ENCODE measurements at regions not wholly inside any gene's neighbourhood (a gene's known extent, or its start where the extent isn't known, plus 50 kb on each side); places are given as distances from the start of the nearest gene placed in this dataset.

DNA sequence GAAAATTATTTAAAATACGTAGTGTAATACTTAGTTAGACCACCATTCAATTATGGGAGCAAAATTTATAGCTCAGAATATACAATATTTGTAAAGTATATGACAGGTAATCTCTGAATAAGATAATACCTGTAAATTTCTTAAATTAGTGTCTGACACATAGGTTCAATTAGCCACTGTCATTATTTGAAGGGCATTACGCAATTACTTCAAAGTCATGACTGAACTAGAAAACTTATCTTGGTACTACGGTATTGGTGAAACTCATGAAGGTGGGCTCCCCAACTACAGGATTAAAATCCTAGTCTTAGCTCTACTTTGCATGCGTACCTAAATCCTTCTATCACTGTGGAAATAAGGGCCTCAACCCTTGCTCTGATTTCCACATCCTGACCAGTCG lies 860.7 kb downstream of the PCDH19 start:
- H3K9me3 Mint-ChIP-seq (ENCODE audit: unreplicated experiment) = no peaks in the 10 kb centered on the region

DNA sequence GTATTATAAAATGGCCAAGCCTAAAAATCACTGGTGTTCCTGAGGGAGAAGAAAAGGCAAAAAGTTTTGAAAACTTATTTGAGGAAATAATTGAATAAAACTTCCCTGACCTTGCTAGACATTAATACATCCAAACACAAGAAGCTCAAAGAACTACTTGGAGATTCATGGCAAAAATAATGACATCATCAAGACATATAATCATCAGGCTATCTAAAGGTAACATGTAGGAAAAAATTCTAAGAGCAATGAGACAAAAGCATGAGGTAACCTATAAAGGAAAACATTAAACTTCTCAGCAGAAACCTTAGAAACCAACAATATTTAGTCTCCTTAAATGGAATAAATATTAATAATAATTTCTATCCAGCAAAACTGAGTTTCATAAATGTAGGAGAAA lies 887.6 kb downstream of the PCDH19 start:
- H3K36me3 Mint-ChIP-seq (ENCODE audit: low read depth, unreplicated experiment) = no peaks in the 10 kb centered on the region
- H3K4me3 Mint-ChIP-seq (ENCODE audit: unreplicated experiment) = no peak overlapping the region
- TF ChIP-seq, protein P1, sequence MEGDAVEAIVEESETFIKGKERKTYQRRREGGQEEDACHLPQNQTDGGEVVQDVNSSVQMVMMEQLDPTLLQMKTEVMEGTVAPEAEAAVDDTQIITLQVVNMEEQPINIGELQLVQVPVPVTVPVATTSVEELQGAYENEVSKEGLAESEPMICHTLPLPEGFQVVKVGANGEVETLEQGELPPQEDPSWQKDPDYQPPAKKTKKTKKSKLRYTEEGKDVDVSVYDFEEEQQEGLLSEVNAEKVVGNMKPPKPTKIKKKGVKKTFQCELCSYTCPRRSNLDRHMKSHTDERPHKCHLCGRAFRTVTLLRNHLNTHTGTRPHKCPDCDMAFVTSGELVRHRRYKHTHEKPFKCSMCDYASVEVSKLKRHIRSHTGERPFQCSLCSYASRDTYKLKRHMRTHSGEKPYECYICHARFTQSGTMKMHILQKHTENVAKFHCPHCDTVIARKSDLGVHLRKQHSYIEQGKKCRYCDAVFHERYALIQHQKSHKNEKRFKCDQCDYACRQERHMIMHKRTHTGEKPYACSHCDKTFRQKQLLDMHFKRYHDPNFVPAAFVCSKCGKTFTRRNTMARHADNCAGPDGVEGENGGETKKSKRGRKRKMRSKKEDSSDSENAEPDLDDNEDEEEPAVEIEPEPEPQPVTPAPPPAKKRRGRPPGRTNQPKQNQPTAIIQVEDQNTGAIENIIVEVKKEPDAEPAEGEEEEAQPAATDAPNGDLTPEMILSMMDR (IDR thresholded peaks at IDR 0.05; ENCODE audit: unreplicated experiment) = no peak
- DNase-seq (ENCODE audit: low spot score) = no peak
- peaks cover 1% of the 10 kb centered on the region for H3K27me3 Mint-ChIP-seq (ENCODE audit: unreplicated experiment)
- H3K9me3 Mint-ChIP-seq (ENCODE audit: unreplicated experiment) = no peaks in the 10 kb centered on the region
- H3K27ac Mint-ChIP-seq (ENCODE audit: unreplicated experiment) = no peak overlapping the region
- no peaks in the 10 kb centered on the region for H3K4me1 Mint-ChIP-seq (ENCODE audit: unreplicated experiment)

More for the DNA sequence above, 860.7 kb downstream of the PCDH19 start:
- no peak overlapping the region for H3K4me3 Mint-ChIP-seq (ENCODE audit: unreplicated experiment)
- no peaks in the 10 kb centered on the region for H3K36me3 Mint-ChIP-seq (ENCODE audit: low read depth, unreplicated experiment)
- H3K4me1 Mint-ChIP-seq (ENCODE audit: unreplicated experiment) = no peaks in the 10 kb centered on the region
- DNase-seq (ENCODE audit: low spot score) = no peak
- TF ChIP-seq, protein P1 (IDR thresholded peaks at IDR 0.05; ENCODE audit: unreplicated experiment) = no peak
- no peak overlapping the region for H3K27ac Mint-ChIP-seq (ENCODE audit: unreplicated experiment)
- no peaks in the 10 kb centered on the region for H3K27me3 Mint-ChIP-seq (ENCODE audit: unreplicated experiment)

DNA sequence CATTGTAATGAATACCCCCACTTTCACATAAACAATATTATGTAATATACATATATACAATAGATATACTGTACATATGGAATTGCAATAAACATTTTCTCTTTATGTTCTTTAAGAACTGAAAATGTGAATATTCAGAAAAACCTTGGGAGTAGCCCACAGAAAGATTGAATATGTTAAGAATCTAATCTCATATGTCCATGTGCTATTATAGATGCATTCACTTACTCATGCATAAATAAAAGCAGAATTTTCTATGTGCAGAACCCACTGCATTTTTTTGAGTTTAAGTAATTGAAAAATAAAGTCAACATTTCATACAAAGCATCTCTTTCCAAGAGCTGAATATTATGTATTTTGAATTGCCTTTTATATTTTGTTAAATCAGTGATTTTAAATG lies 902.3 kb downstream of the PCDH19 start:
- Mint-ChIP-seq H3K9me3 (ENCODE audit: unreplicated experiment) (no peaks in the 10 kb centered on the region), H3K4me1 (ENCODE audit: unreplicated experiment) (no peaks in the 10 kb centered on the region), H3K27ac (ENCODE audit: unreplicated experiment) (no peak overlapping the region)

DNA sequence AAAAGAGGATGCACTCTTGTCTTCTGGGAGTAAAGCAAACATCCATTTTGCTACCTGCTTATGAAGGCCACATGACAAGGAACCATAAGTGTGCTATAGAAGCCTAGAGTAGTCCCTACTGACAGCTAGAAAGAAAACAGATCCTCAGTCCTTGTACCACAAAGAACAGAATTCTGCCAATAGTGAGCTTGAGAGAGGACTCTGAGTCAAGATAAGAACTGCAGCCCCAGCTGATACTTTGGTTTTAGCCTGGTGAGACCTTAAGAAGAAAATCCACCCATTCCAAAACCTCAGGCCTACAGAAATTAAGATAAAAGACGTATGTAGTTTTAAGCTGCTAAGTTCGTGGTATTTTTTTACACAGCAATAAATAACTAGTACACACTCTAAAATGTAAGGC lies 914.6 kb downstream of the PCDH19 start:
- DNase-seq (ENCODE audit: low spot score) = no peak
- no peak overlapping the region for H3K4me3 Mint-ChIP-seq (ENCODE audit: unreplicated experiment)
- no peaks in the 10 kb centered on the region for H3K36me3 Mint-ChIP-seq (ENCODE audit: low read depth, unreplicated experiment)
- no peak overlapping the region for H3K27ac Mint-ChIP-seq (ENCODE audit: unreplicated experiment)
- H3K4me1 Mint-ChIP-seq (ENCODE audit: unreplicated experiment) = no peaks in the 10 kb centered on the region
- H3K27me3 Mint-ChIP-seq (ENCODE audit: unreplicated experiment) = peaks cover 1% of the 10 kb centered on the region
- H3K9me3 Mint-ChIP-seq (ENCODE audit: unreplicated experiment) = no peaks in the 10 kb centered on the region
- TF ChIP-seq, protein P1 (IDR thresholded peaks at IDR 0.05; ENCODE audit: unreplicated experiment) = no peak

More for the DNA sequence above, 902.3 kb downstream of the PCDH19 start:
- no peaks in the 10 kb centered on the region for H3K36me3 Mint-ChIP-seq (ENCODE audit: low read depth, unreplicated experiment)
- no peak for DNase-seq (ENCODE audit: low spot score)
- no peaks in the 10 kb centered on the region for H3K27me3 Mint-ChIP-seq (ENCODE audit: unreplicated experiment)
- H3K4me3 Mint-ChIP-seq (ENCODE audit: unreplicated experiment) = no peak overlapping the region
- TF ChIP-seq, protein P1 (IDR thresholded peaks at IDR 0.05; ENCODE audit: unreplicated experiment) = no peak

DNA sequence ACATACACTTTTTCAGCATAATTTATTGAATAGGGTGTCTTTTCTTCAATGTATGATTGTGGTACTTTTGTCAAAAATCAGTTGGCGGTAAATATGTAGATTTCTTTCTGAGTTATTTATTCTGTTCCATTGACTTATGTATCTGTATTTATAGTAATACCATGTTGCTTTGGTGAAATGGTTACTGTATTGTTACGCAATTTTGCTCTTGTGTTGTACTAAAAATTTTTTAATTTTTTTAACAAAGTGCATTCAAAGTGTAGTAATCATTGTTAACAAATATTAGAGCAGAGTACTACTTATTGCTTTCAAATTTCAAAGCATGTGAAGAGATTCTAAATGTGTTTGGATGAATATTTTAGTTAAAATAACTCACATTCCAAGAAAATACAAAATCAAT lies 915.4 kb downstream of the PCDH19 start:
- no peak for DNase-seq (ENCODE audit: low spot score)
- Mint-ChIP-seq H3K4me3 (ENCODE audit: unreplicated experiment) (no peak overlapping the region), H3K27ac (ENCODE audit: unreplicated experiment) (no peak overlapping the region), H3K4me1 (ENCODE audit: unreplicated experiment) (no peaks in the 10 kb centered on the region), H3K27me3 (ENCODE audit: unreplicated experiment) (peaks cover 1% of the 10 kb centered on the region), H3K36me3 (ENCODE audit: low read depth, unreplicated experiment) (no peaks in the 10 kb centered on the region), H3K9me3 (ENCODE audit: unreplicated experiment) (no peaks in the 10 kb centered on the region)
- TF ChIP-seq, protein P1 (IDR thresholded peaks at IDR 0.05; ENCODE audit: unreplicated experiment) = no peak

All from endothelial cell (in vitro differentiated cells).